HG02623 (cell line): ENCODE measurements at regions not wholly inside any gene's neighbourhood (a gene's known extent, or its start where the extent isn't known, plus 50 kb on each side); places are given as distances from the start of the nearest gene placed in this dataset.

Experiments used
- ATAC-seq: cut with Tn5 transposase; IDR thresholded peaks from one replicate; pipeline ENCODE4 v1.9.1; 2021; ENCODE audit warnings: moderate library complexity; ENCODE audit not compliant: unreplicated experiment

- ATAC-seq = no peak
These were observed 109.2 kb upstream of the UBL3 start for GRCh38 chr13:29959603-29960002.

GRCh38 chr13:29959086-29959485 lies 108.7 kb upstream of the UBL3 start:
- no peak for ATAC-seq

- ATAC-seq = no peak
These were observed 108.1 kb upstream of the UBL3 start for GRCh38 chr13:29958476-29958875.

- no peak for ATAC-seq
These were observed 106.9 kb upstream of the UBL3 start for GRCh38 chr13:29957320-29957719.

GRCh38 chr13:29956853-29957252 lies 106.4 kb upstream of the UBL3 start:
- ATAC-seq = no peak

GRCh38 chr13:29955137-29955650 lies 104.8 kb upstream of the UBL3 start:
- ATAC-seq = no peak

GRCh38 chr13:29954082-29955028 lies 103.9 kb upstream of the UBL3 start:
- no peak for ATAC-seq

GRCh38 chr13:29953542-29953941 lies 103.1 kb upstream of the UBL3 start:
- ATAC-seq = no peak

GRCh38 chr13:29952245-29952644 lies 101.8 kb upstream of the UBL3 start:
- no peak for ATAC-seq

GRCh38 chr13:29948791-29949190 lies 98.4 kb upstream of the UBL3 start:
- no peak for ATAC-seq

- ATAC-seq = no peak
These were observed 97.8 kb upstream of the UBL3 start for GRCh38 chr13:29948244-29948643.

GRCh38 chr13:29947839-29948238 lies 97.4 kb upstream of the UBL3 start:
- no peak for ATAC-seq

- ATAC-seq = no peak
These were observed 95.7 kb upstream of the UBL3 start for GRCh38 chr13:29946093-29946492.

- ATAC-seq = no peak
These were observed 93.3 kb upstream of the UBL3 start for GRCh38 chr13:29943686-29944085.

GRCh38 chr13:29943273-29943672 lies 92.9 kb upstream of the UBL3 start:
- no peak for ATAC-seq

GRCh38 chr13:29940715-29941114 lies 90.3 kb upstream of the UBL3 start:
- ATAC-seq = no peak

- ATAC-seq = no peak
These were observed 88.7 kb upstream of the UBL3 start for GRCh38 chr13:29939158-29939557.

- ATAC-seq = no peak
These were observed 87.4 kb upstream of the UBL3 start for GRCh38 chr13:29937841-29938240.

GRCh38 chr13:29937379-29937778 lies 87.0 kb upstream of the UBL3 start:
- no peak for ATAC-seq

- ATAC-seq = no peak
These were observed 86.5 kb upstream of the UBL3 start for GRCh38 chr13:29936956-29937355.

GRCh38 chr13:29936051-29936813 lies 85.8 kb upstream of the UBL3 start:
- ATAC-seq = no peak
